Tibial artery (tissue), 4 donors: ENCODE measurements at regions not wholly inside any gene's neighbourhood (a gene's known extent, or its start where the extent isn't known, plus 50 kb on each side); places are given as distances from the start of the nearest gene placed in this dataset.
A peak's percentile ranks its signal among the peaks of the same experiment; 100 is the strongest.

ENCODE experiments used
- DNase-seq, 2 donors: peaks; one replicate each; pipeline ENCODE4 v3.0.0-alpha.2; 2019
- H3K27ac ChIP-seq, 2 donors: fragments of 200-600 bp; sonication (generic) in 1 of 2; 1 replicate in 1 of 2; 2 replicates in 1 of 2; pipeline ENCODE4 v1.5.1; 2018 to 2019; ENCODE audit warnings: mild to moderate bottlenecking in 1 of 2
- H3K27me3 ChIP-seq, 2 donors: fragments of 200-600 bp; sonication (generic) in 1 of 2; one replicate each; pipeline versions ENCODE4 v1.5.1 to v1.6.0; 2016 to 2019
- H3K36me3 ChIP-seq, 3 donors: fragments of 200-600 bp; sonication (generic) in 2 of 3; one replicate each; pipeline ENCODE4 v1.5.1; 2016 to 2019; ENCODE audit warnings: mild to moderate bottlenecking in 2 of 3
- H3K4me1 ChIP-seq, 4 donors: fragments of 200-600 bp; sonication (generic) in 2 of 4; 1 replicate in 3 of 4; 2 replicates in 1 of 4; pipeline ENCODE4 v1.5.1; 2016 to 2019
- H3K4me3 ChIP-seq, 2 donors: fragments of 200-600 bp; sonication (generic) in 1 of 2; 1 replicate in 1 of 2; 2 replicates in 1 of 2; pipeline ENCODE4 v1.5.1; 2018 to 2019; ENCODE audit warnings: mild to moderate bottlenecking in 2 of 2
- H3K9me3 ChIP-seq, 3 donors: fragments of 200-600 bp; sonication (generic) in 1 of 3; one replicate each; pipeline ENCODE4 v1.5.1; 2016 to 2019
- intact Hi-C: fragments of 100-400 bp; cut with DNase I; formaldehyde crosslinking; loops from one replicate; pipeline ENCODE4 v1.15.0; 2023; ENCODE audit warnings: low total_unique reads
- TF ChIP-seq, protein P1 (sequence below), 2 experiments: fragments of 200-600 bp in 1 of 2; fragments of 450-650 bp in 1 of 2; IDR thresholded peaks; one replicate each; pipeline ENCODE4 v1.5.1; 2017 to 2019; ENCODE audit warnings: antibody characterized with exemption in 2 of 2, mild to moderate bottlenecking in 1 of 2, moderate library complexity in 1 of 2

GRCh38 chr1:222010306-222010705, 268.4 kb upstream of the DUSP10 start:
- H3K4me3 ChIP-seq, result no peak overlapping the region
- TF ChIP-seq, protein P1, sequence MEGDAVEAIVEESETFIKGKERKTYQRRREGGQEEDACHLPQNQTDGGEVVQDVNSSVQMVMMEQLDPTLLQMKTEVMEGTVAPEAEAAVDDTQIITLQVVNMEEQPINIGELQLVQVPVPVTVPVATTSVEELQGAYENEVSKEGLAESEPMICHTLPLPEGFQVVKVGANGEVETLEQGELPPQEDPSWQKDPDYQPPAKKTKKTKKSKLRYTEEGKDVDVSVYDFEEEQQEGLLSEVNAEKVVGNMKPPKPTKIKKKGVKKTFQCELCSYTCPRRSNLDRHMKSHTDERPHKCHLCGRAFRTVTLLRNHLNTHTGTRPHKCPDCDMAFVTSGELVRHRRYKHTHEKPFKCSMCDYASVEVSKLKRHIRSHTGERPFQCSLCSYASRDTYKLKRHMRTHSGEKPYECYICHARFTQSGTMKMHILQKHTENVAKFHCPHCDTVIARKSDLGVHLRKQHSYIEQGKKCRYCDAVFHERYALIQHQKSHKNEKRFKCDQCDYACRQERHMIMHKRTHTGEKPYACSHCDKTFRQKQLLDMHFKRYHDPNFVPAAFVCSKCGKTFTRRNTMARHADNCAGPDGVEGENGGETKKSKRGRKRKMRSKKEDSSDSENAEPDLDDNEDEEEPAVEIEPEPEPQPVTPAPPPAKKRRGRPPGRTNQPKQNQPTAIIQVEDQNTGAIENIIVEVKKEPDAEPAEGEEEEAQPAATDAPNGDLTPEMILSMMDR (IDR thresholded peaks at IDR 0.05), result no peak
- intact Hi-C loops, result no loop called here
- H3K36me3 ChIP-seq, result no peaks in the 10 kb centered on the region
- no peak for DNase-seq
- H3K9me3 ChIP-seq, result no peaks in the 10 kb centered on the region
- H3K4me1 ChIP-seq, result peaks cover 0 to 8% (median 0%) of the 10 kb centered on the region in 4 donors
- no peak overlapping the region for H3K27ac ChIP-seq
- H3K27me3 ChIP-seq, result no peaks in the 10 kb centered on the region

DNA sequence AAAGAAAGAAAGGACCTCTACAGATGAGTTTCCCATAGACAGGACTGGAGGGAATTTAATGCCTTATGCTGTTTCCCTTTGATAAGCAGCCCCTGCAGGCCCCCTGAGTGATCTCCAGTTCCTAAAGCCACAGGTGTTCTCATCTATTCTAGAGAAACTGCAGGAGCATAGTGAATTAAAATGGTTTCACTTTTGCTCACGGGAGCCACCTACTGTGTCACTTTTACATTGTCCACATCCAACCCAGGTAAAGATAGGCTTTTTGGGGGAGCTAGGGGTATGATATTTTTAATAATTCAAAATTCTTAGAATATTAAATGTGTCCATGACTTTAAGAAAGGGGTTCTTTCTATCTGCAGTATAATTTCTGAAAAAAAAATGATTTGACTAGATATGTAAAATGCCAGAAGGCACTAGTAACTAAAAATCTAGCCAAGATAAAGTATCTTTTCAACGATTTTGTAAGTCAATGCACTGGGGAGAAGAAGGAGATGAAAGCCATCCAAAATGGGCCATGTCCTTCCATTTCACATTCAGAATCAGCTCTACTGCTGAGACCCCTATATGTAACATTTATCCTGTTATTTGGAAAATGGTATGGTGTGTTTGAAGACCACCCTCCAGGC, 267.3 kb upstream of the DUSP10 start:
- H3K4me3 ChIP-seq, result peak overlapping the region; percentile 23 to 40

DNA sequence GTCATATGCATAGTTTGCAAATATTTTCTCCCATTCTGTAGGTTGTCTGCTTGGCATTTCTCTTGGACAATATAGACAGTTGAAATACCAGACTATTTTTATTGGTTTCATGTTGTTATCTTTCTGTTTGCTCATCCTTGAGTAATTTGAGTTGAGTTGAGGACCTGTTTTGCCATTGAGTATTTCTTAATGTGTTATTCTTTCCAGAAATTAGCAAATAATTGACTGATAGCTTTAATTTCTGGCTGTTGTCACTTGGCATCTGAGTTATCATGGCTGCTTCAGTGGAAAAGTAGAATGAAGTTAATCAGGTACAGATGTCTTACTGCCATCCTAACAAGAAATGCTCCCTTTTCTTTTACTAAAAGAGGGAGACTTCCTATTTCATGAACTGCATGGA, 264.8 kb upstream of the DUSP10 start:
- intact Hi-C loops, result no loop called here
- H3K27me3 ChIP-seq, result no peaks in the 10 kb centered on the region
- no peak overlapping the region for H3K4me3 ChIP-seq
- no peaks in the 10 kb centered on the region for H3K36me3 ChIP-seq
- H3K27ac ChIP-seq, result no peak overlapping the region
- peaks cover 0 to 8% (median 0%) of the 10 kb centered on the region in 4 donors for H3K4me1 ChIP-seq
- TF ChIP-seq, protein P1 (IDR thresholded peaks at IDR 0.05), result no peak
- H3K9me3 ChIP-seq, result no peaks in the 10 kb centered on the region
- no peak for DNase-seq

More for the DNA sequence above, 267.3 kb upstream of the DUSP10 start:
- intact Hi-C loops, result no loop called here
- Histone ChIP-seq H3K27me3 (no peaks in the 10 kb centered on the region), H3K27ac (no peak overlapping the region), H3K9me3 (no peaks in the 10 kb centered on the region), H3K4me1 (peaks cover 0 to 8% (median 0%) of the 10 kb centered on the region in 4 donors), H3K36me3 (no peaks in the 10 kb centered on the region)
- no peak for DNase-seq
- TF ChIP-seq, protein P1 (IDR thresholded peaks at IDR 0.05), result peak; percentile 36 to 41

DNA sequence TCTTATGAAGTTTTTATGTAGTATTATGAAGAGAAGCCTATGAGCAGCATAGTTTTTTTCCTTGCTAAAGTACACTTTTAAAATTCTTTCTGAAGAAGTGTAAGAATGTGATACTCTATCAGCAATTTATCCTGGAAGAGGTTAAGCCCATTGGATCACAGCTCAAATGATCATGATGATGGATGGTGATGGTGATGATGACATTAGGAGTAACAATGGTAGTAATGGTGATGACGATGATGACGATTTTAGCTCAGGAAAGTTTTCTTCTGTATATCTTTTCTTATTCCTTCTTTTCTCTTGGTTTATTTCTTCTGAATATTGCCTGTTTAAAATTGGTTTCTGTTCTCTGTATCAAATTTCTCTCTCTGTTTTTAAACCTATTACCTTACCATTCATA, 262.9 kb upstream of the DUSP10 start:
- H3K9me3 ChIP-seq, result no peaks in the 10 kb centered on the region
- peaks cover 0 to 8% (median 0%) of the 10 kb centered on the region in 4 donors for H3K4me1 ChIP-seq
- TF ChIP-seq, protein P1 (IDR thresholded peaks at IDR 0.05), result no peak
- no peaks in the 10 kb centered on the region for H3K36me3 ChIP-seq
- no peak for DNase-seq
- intact Hi-C loops, result no loop called here
- no peak overlapping the region for H3K4me3 ChIP-seq
- no peak overlapping the region for H3K27ac ChIP-seq
- no peaks in the 10 kb centered on the region for H3K27me3 ChIP-seq

GRCh38 chr1:222004034-222004433, 262.1 kb upstream of the DUSP10 start:
- H3K36me3 ChIP-seq, result no peaks in the 10 kb centered on the region
- no peak for DNase-seq
- H3K4me1 ChIP-seq, result peaks cover 0 to 8% (median 0%) of the 10 kb centered on the region in 4 donors
- no peaks in the 10 kb centered on the region for H3K27me3 ChIP-seq
- H3K27ac ChIP-seq, result no peak overlapping the region
- no peaks in the 10 kb centered on the region for H3K9me3 ChIP-seq
- intact Hi-C loops, result no loop called here
- H3K4me3 ChIP-seq, result no peak overlapping the region
- TF ChIP-seq, protein P1 (IDR thresholded peaks at IDR 0.05), result no peak
